Gastrocnemius medialis (tissue), 4 donors: ENCODE measurements at regions not wholly inside any gene's neighbourhood (a gene's known extent, or its start where the extent isn't known, plus 50 kb on each side); places are given as distances from the start of the nearest gene placed in this dataset.

Source experiments
- ATAC-seq, 2 donors: fragments of 150-250 bp; one replicate each; pipeline ENCODE4 v1.9.1; 2016
- DNase-seq, 2 donors: peaks; one replicate each; pipeline ENCODE4 v3.0.0-alpha.2; 2019
- H3K27ac ChIP-seq, 4 donors: fragments of 200-600 bp; sonication (generic); 1 replicate in 1 of 4; 2 replicates in 3 of 4; pipeline ENCODE4 v1.5.1; 2016 to 2018; ENCODE audit warnings: mild to moderate bottlenecking in 2 of 4, moderate library complexity in 1 of 4
- H3K27me3 ChIP-seq, 3 donors: fragments of 200-600 bp; sonication (generic) in 2 of 3; 1 replicate in 1 of 3; 2 replicates in 2 of 3; pipeline versions ENCODE4 v1.5.1 to v1.6.0; 2016 to 2019; ENCODE audit warnings: mild to moderate bottlenecking in 1 of 3, moderate library complexity in 1 of 3
- H3K36me3 ChIP-seq, 2 donors: fragments of 200-600 bp; sonication (generic) in 1 of 2; one replicate each; pipeline ENCODE4 v1.5.1; 2017 to 2018
- H3K4me1 ChIP-seq, 2 donors: fragments of 200-600 bp; sonication (generic) in 1 of 2; one replicate each; pipeline ENCODE4 v1.5.1; 2016 to 2017; ENCODE audit warnings: mild to moderate bottlenecking in 2 of 2
- H3K4me3 ChIP-seq, 4 donors: fragments of 200-600 bp; sonication (generic) in 3 of 4; 1 replicate in 1 of 4; 2 replicates in 3 of 4; pipeline ENCODE4 v1.5.1; 2016 to 2019; ENCODE audit warnings: mild to moderate bottlenecking in 2 of 4
- H3K9me3 ChIP-seq, 3 donors: fragments of 200-600 bp; sonication (generic) in 2 of 3; 1 replicate in 1 of 3; 2 replicates in 2 of 3; pipeline ENCODE4 v1.5.1; 2016 to 2019
- CTCF ChIP-seq, 5 experiments: fragments of 450-650 bp in 3 of 5; fragments of 200-600 bp in 2 of 5; sonication (generic) in 2 of 5; IDR thresholded peaks in 4 of 5; conservative IDR thresholded peaks in 1 of 5; 1 replicate in 4 of 5; 2 replicates in 1 of 5; pipeline ENCODE4 v1.5.1; 2016 to 2019; ENCODE audit warnings: antibody characterized with exemption in 5 of 5, mild to moderate bottlenecking in 3 of 5, moderate library complexity in 3 of 5
- POLR2A ChIP-seq, 2 donors: fragments of 450-650 bp; IDR thresholded peaks; one replicate each; pipeline ENCODE4 v1.6.1; 2017; ENCODE audit warnings: antibody characterized with exemption in 2 of 2, mild to moderate bottlenecking in 2 of 2, moderate library complexity in 2 of 2
- in situ Hi-C, 4 donors: fragments of 200-750 bp; cut with MboI; loops; one replicate each; pipeline versions ENCODE4 v1.15.0 to v1.8.0; 2017; ENCODE audit warnings: low sequenced_read_pairs in 4 of 4
- intact Hi-C: fragments of 100-400 bp; cut with DNase I; formaldehyde crosslinking; loops from one replicate; pipeline ENCODE4 v1.15.1; 2023; ENCODE audit warnings: low total_unique reads

GRCh38 chr13:107580741-107581412 is 634.5 kb downstream of the LIG4 start:
- no peaks in the 10 kb centered on the region for H3K36me3 ChIP-seq
- H3K4me1 ChIP-seq: no peaks in the 10 kb centered on the region
- H3K27me3 ChIP-seq: no peaks in the 10 kb centered on the region
- no peak for DNase-seq
- no peak for ATAC-seq
- in situ Hi-C loops: no loop called here
- no peak overlapping the region for H3K4me3 ChIP-seq
- no peak overlapping the region for H3K27ac ChIP-seq
- H3K9me3 ChIP-seq: no peaks in the 10 kb centered on the region
- TF ChIP-seq POLR2A (IDR thresholded peaks at IDR 0.05): no peak
- TF ChIP-seq CTCF (IDR thresholded peaks at IDR 0.05 in 4 of 5, conservative IDR thresholded peaks at IDR 0.05 in 1 of 5): no peak
- intact Hi-C loops: no loop called here

- Histone ChIP-seq H3K4me1 (no peaks in the 10 kb centered on the region), H3K36me3 (no peaks in the 10 kb centered on the region), H3K4me3 (no peak overlapping the region), H3K27me3 (no peaks in the 10 kb centered on the region), H3K9me3 (no peaks in the 10 kb centered on the region), H3K27ac (no peak overlapping the region)
- ATAC-seq (no peak), DNase-seq (no peak)
- TF ChIP-seq CTCF (IDR thresholded peaks at IDR 0.05 in 4 of 5, conservative IDR thresholded peaks at IDR 0.05 in 1 of 5) (no peak), POLR2A (IDR thresholded peaks at IDR 0.05) (no peak)
- intact Hi-C loops (no loop called here), in situ Hi-C loops (no loop called here)
These were observed 638.9 kb downstream of the LIG4 start for GRCh38 chr13:107576430-107576829.

- no peak for ATAC-seq
- no peak for DNase-seq
- no peak for TF ChIP-seq POLR2A (IDR thresholded peaks at IDR 0.05)
- TF ChIP-seq CTCF (IDR thresholded peaks at IDR 0.05 in 4 of 5, conservative IDR thresholded peaks at IDR 0.05 in 1 of 5): no peak
- in situ Hi-C loops (no loop called here), intact Hi-C loops (no loop called here)
- Histone ChIP-seq H3K9me3 (no peaks in the 10 kb centered on the region), H3K4me3 (no peak overlapping the region), H3K27me3 (no peaks in the 10 kb centered on the region), H3K36me3 (no peaks in the 10 kb centered on the region), H3K27ac (no peak overlapping the region), H3K4me1 (no peaks in the 10 kb centered on the region)
These were observed 640.7 kb downstream of the LIG4 start for GRCh38 chr13:107574517-107575210.

GRCh38 chr13:107573184-107573583 is 642.2 kb downstream of the LIG4 start:
- H3K9me3 ChIP-seq: no peaks in the 10 kb centered on the region
- no peak for DNase-seq
- H3K36me3 ChIP-seq: no peaks in the 10 kb centered on the region
- in situ Hi-C loops: no loop called here
- no peak for TF ChIP-seq POLR2A (IDR thresholded peaks at IDR 0.05)
- no peak for TF ChIP-seq CTCF (IDR thresholded peaks at IDR 0.05 in 4 of 5, conservative IDR thresholded peaks at IDR 0.05 in 1 of 5)
- ATAC-seq: no peak
- H3K27me3 ChIP-seq: no peaks in the 10 kb centered on the region
- H3K4me1 ChIP-seq: no peaks in the 10 kb centered on the region
- no peak overlapping the region for H3K4me3 ChIP-seq
- no peak overlapping the region for H3K27ac ChIP-seq
- intact Hi-C loops: no loop called here
